DND-41 (cell line): ENCODE measurements at regions not wholly inside any gene's neighbourhood (a gene's known extent, or its start where the extent isn't known, plus 50 kb on each side); places are given as distances from the start of the nearest gene placed in this dataset.

ENCODE experiments used
- EZH2 ChIP-seq: IDR thresholded peaks from 3 replicates; pipeline ENCODE4 v1.6.1; 2012; ENCODE audit warnings: borderline replicate concordance, low read depth, mild to moderate bottlenecking, moderate library complexity, low read length, inconsistent platforms; ENCODE audit not compliant: severe bottlenecking
- TF ChIP-seq, protein P1 (sequence below): IDR thresholded peaks from 2 replicates; pipeline ENCODE4 v1.5.1; 2012; ENCODE audit warnings: borderline replicate concordance, low read length, moderate library complexity, mild to moderate bottlenecking; ENCODE audit not compliant: poor library complexity, severe bottlenecking; ENCODE audit errors: extremely low read depth

GRCh38 chrX:149114001-149114400 is 391.1 kb downstream of the IDS start:
- TF ChIP-seq, protein P1, sequence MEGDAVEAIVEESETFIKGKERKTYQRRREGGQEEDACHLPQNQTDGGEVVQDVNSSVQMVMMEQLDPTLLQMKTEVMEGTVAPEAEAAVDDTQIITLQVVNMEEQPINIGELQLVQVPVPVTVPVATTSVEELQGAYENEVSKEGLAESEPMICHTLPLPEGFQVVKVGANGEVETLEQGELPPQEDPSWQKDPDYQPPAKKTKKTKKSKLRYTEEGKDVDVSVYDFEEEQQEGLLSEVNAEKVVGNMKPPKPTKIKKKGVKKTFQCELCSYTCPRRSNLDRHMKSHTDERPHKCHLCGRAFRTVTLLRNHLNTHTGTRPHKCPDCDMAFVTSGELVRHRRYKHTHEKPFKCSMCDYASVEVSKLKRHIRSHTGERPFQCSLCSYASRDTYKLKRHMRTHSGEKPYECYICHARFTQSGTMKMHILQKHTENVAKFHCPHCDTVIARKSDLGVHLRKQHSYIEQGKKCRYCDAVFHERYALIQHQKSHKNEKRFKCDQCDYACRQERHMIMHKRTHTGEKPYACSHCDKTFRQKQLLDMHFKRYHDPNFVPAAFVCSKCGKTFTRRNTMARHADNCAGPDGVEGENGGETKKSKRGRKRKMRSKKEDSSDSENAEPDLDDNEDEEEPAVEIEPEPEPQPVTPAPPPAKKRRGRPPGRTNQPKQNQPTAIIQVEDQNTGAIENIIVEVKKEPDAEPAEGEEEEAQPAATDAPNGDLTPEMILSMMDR = no peak
- no peak for TF ChIP-seq EZH2
